ENCODE measurements at regions not wholly inside any gene's neighbourhood (a gene's known extent, or its start where the extent isn't known, plus 50 kb on each side); places are given as distances from the start of the nearest gene placed in this dataset.
"Not testable (repeated sequence)": the region's sequence is repeated elsewhere in the genome, so short reads cannot be mapped to it uniquely, and the experiment has no call there.

DNA sequence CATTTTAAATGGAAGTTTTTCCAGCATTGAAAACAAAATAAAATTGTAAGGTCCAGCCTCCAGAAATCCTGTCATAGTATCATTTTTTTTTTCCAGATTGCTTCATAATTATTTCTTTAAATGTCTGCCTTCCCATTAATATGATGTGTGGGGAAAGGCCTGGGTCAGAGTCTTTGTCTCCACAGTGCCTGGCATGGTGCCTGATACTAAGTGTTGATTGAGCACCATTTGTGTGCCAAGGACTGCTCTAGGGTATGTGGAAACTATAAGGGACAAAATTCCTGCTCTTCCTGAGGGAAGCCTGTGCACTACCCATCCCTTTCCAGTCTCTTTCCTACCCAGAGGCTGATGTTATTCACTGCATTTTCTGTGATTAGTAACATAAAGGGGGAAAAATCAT, 53.1 kb upstream of the BEND4 start:
- H3K27ac Mint-ChIP-seq = no peak overlapping the region

DNA sequence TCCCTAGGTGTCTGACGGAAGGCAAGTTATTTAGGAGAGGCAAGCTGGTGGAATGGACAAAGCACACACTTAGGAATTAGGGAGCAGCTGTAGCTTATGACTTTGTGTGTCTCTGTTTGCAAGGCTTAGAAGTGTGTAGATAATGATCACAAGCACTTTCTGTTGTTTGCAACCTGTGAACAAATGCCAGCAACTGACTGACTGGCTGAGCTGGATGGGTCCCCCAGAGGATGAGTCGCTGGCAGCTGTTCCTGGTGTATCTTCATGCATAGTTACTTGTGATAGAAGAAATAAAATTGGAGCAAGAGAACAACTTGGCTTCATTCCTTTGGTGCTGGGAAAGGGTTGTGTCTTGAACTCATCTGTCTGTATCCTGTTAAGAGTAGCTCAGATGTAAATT, 64.2 kb upstream of the BEND4 start:
- no peaks in the 10 kb centered on the region for H3K9me3 Mint-ChIP-seq
- no peak for DNase-seq

More for the DNA sequence above, 53.1 kb upstream of the BEND4 start:
- DNase-seq = no peak
- intact Hi-C loops (cut with micrococcal nuclease) = no loop called here
- no peak overlapping the region for H3K4me3 Mint-ChIP-seq
- no peaks in the 10 kb centered on the region for H3K9me3 Mint-ChIP-seq
- no peaks in the 10 kb centered on the region for H3K27me3 Mint-ChIP-seq
- no peaks in the 10 kb centered on the region for H3K4me1 Mint-ChIP-seq
- H3K36me3 Mint-ChIP-seq (ENCODE audit: low read depth) = no peaks in the 10 kb centered on the region

DNA sequence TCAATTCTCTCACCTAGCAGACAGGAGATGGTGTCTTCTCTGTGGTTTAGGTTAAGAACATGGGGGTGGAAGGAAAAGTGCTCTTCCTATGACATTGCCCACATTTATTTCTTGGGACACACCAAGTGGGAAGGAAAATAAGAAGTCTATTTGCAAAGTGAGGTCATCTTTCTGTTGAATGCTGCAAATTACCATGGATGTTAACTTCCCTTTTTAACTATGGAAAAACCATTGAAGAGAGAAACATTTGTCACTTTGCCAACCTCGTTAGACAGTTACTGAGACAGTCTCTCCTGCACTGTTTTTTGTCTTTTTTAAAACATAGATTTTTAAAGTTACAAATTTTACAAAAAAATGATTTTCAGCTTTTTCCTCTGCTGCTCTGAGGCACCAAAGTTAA, 72.8 kb upstream of the BEND4 start:
- Mint-ChIP-seq H3K4me1 (no peaks in the 10 kb centered on the region), H3K27ac (no peak overlapping the region), H3K9me3 (no peaks in the 10 kb centered on the region), H3K4me3 (no peak overlapping the region), H3K27me3 (no peaks in the 10 kb centered on the region), H3K36me3 (ENCODE audit: low read depth) (no peaks in the 10 kb centered on the region)
- no peak for DNase-seq
- intact Hi-C loops (cut with micrococcal nuclease) = no loop called here

More for the DNA sequence above, 64.2 kb upstream of the BEND4 start:
- Mint-ChIP-seq H3K4me1 (no peaks in the 10 kb centered on the region), H3K36me3 (ENCODE audit: low read depth) (no peaks in the 10 kb centered on the region), H3K27ac (no peak overlapping the region), H3K27me3 (peaks cover 2% of the 10 kb centered on the region), H3K4me3 (no peak overlapping the region)
- intact Hi-C loops (cut with micrococcal nuclease) = no loop called here

- DNase-seq = no peak
- no peaks in the 10 kb centered on the region for H3K36me3 Mint-ChIP-seq (ENCODE audit: low read depth)
Measured at GRCh38 chr4:42234817-42235216, 82.4 kb upstream of the BEND4 start.

DNA sequence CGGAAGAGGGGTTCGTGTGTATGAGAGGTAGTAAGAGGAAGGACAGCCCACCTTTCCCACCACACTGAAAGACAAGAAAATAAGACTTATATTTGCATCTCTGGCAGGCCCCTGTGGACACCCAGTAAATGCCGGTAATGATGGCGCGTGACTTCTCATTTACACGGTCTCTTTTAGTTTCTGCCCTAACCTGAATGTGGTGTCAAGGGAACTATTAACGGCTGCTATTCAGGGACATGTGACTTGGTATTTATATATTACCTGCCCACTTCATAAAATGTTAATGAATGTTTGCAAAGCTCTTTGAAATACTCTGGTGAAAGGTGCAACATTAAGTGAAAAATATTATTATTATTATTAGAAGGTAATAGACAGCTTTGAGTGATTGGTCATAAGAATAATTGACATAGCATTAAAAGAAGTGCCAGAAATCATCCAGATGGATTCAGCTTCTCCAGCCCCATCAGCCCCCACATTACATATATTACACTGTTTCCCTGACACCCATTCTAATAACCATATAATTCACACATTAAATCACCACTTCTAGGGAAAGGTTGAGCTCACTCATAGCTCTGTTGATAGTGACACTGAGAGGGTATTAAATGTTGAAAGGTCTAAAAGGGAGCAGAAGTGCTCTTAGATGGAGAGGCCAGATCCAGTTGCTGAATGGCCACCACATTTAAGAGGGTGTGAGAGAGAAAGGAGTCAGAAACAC, 83.0 kb upstream of the BEND4 start:
- Mint-ChIP-seq H3K27me3 (no peaks in the 10 kb centered on the region), H3K4me3 (no peak overlapping the region), H3K27ac (no peak overlapping the region), H3K4me1 (no peaks in the 10 kb centered on the region), H3K36me3 (ENCODE audit: low read depth) (no peaks in the 10 kb centered on the region), H3K9me3 (no peaks in the 10 kb centered on the region)
- intact Hi-C loops (cut with micrococcal nuclease) = no loop called here
- DNase-seq = no peak

More at GRCh38 chr4:42234817-42235216, 82.4 kb upstream of the BEND4 start:
- Mint-ChIP-seq H3K9me3 (no peaks in the 10 kb centered on the region), H3K4me3 (no peak overlapping the region), H3K27ac (no peak overlapping the region), H3K27me3 (no peaks in the 10 kb centered on the region), H3K4me1 (no peaks in the 10 kb centered on the region)
- intact Hi-C loops (cut with micrococcal nuclease) = no loop called here

DNA sequence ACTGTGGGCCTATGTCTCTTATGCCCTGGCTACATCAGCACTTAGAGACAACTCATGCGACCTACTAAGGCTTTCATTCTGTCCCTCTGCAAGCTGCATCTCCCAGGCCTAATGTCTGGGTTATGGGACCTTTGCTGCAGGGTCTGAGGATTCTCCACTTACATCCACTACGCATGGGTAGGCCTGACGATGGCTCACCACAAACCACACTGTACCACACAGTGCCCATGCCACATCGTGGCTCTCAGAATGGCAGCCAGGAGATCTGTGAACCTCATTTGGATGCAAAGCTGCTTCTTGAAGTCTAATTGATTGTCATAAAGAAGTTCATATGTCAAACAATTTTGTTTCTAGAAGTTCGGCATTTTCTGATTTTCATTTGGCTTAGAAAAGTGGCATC, 84.6 kb upstream of the BEND4 start:
- Mint-ChIP-seq H3K9me3 (no peaks in the 10 kb centered on the region), H3K4me1 (no peaks in the 10 kb centered on the region), H3K27ac (no peak overlapping the region), H3K36me3 (ENCODE audit: low read depth) (no peaks in the 10 kb centered on the region), H3K4me3 (no peak overlapping the region), H3K27me3 (no peaks in the 10 kb centered on the region)
- intact Hi-C loops (cut with micrococcal nuclease) = no loop called here
- DNase-seq = no peak

- Mint-ChIP-seq H3K27me3 (no peaks in the 10 kb centered on the region), H3K9me3 (no peaks in the 10 kb centered on the region), H3K27ac (no peak overlapping the region), H3K36me3 (ENCODE audit: low read depth) (no peaks in the 10 kb centered on the region), H3K4me1 (no peaks in the 10 kb centered on the region), H3K4me3 (no peak overlapping the region)
- intact Hi-C loops (cut with micrococcal nuclease) = no loop called here
- DNase-seq = no peak
Measured at GRCh38 chr4:42237451-42237850, 85.0 kb upstream of the BEND4 start.

DNA sequence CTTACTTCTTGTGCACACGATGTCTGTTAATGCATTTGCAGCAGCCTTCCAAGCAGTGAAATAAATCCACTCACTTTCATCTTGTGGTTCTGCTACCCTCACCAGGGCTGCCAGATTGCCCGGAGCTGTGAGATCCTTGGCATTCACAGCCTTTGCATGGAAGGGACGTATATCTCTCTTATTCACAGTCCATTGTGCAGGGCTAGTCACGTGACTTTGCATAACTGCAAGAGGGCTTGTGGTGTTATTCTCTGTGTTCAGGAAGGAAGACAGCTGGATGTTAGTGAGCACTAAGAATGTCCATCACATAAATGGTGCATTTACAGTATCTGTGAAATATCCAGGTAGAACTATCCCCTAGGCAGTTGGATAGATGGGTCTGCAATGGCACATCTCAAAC, 96.5 kb upstream of the BEND4 start:
- Mint-ChIP-seq H3K27ac (no peak overlapping the region), H3K9me3 (no peaks in the 10 kb centered on the region), H3K4me1 (no peaks in the 10 kb centered on the region), H3K4me3 (no peak overlapping the region), H3K27me3 (no peaks in the 10 kb centered on the region), H3K36me3 (ENCODE audit: low read depth) (no peaks in the 10 kb centered on the region)
- no peak for DNase-seq
- intact Hi-C loops (cut with micrococcal nuclease) = no loop called here

- no peaks in the 10 kb centered on the region for H3K9me3 Mint-ChIP-seq
- no peaks in the 10 kb centered on the region for H3K27me3 Mint-ChIP-seq
- no peak overlapping the region for H3K27ac Mint-ChIP-seq
- intact Hi-C loops (cut with micrococcal nuclease) = no loop called here
- H3K4me3 Mint-ChIP-seq = no peak overlapping the region
- no peaks in the 10 kb centered on the region for H3K36me3 Mint-ChIP-seq (ENCODE audit: low read depth)
- no peaks in the 10 kb centered on the region for H3K4me1 Mint-ChIP-seq
- DNase-seq = no peak
Measured at GRCh38 chr4:42252315-42252714, 99.9 kb upstream of the BEND4 start.

- H3K9me3 Mint-ChIP-seq; intact Hi-C loops (cut with micrococcal nuclease); H3K36me3 Mint-ChIP-seq (ENCODE audit: low read depth); H3K27ac Mint-ChIP-seq; H3K4me3 Mint-ChIP-seq; H3K4me1 Mint-ChIP-seq; H3K27me3 Mint-ChIP-seq; DNase-seq: not testable (repeated sequence)
Measured at GRCh38 chr4:42257645-42258044, 105.2 kb upstream of the BEND4 start.

- no peak for DNase-seq
- Mint-ChIP-seq H3K9me3 (no peaks in the 10 kb centered on the region), H3K4me3 (no peak overlapping the region), H3K27ac (no peak overlapping the region), H3K36me3 (ENCODE audit: low read depth) (no peaks in the 10 kb centered on the region), H3K4me1 (no peaks in the 10 kb centered on the region), H3K27me3 (no peaks in the 10 kb centered on the region)
- intact Hi-C loops (cut with micrococcal nuclease) = no loop called here
Measured at GRCh38 chr4:42262701-42263490, 110.4 kb upstream of the BEND4 start.

- intact Hi-C loops (cut with micrococcal nuclease) = no loop called here
- no peak for DNase-seq
- H3K4me3 Mint-ChIP-seq = no peak overlapping the region
- H3K36me3 Mint-ChIP-seq (ENCODE audit: low read depth) = no peaks in the 10 kb centered on the region
- no peaks in the 10 kb centered on the region for H3K4me1 Mint-ChIP-seq
- H3K27me3 Mint-ChIP-seq = no peaks in the 10 kb centered on the region
- H3K27ac Mint-ChIP-seq = no peak overlapping the region
- no peaks in the 10 kb centered on the region for H3K9me3 Mint-ChIP-seq
Measured at GRCh38 chr4:42265782-42266602, 113.5 kb upstream of the BEND4 start.

- Mint-ChIP-seq H3K27me3 (no peaks in the 10 kb centered on the region), H3K9me3 (no peaks in the 10 kb centered on the region), H3K36me3 (ENCODE audit: low read depth) (no peaks in the 10 kb centered on the region), H3K4me1 (no peaks in the 10 kb centered on the region), H3K27ac (no peak overlapping the region), H3K4me3 (no peak overlapping the region)
- intact Hi-C loops (cut with micrococcal nuclease) = no loop called here
- DNase-seq = no peak
Measured at GRCh38 chr4:42267724-42268123, 115.3 kb upstream of the BEND4 start.

DNA sequence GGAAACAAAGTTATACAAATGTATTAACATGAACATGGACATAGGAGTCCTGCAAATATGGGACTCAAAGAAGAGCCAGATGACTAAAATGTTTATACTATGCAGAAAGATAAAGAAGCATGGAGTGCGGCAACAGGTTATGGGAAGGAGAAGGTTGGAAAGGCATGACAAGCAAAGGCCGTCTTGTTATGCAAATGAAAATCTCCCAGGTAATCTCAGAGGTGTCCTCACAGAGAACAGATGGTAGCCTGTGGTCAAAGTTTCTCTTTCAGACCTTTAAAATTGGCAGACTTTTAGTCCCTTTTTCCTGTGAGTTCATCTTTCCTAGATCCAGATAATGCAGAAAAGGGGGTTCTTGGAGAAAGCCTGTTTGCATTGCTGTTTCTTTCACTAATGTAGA, 116.4 kb upstream of the BEND4 start:
- Mint-ChIP-seq H3K4me1 (no peaks in the 10 kb centered on the region), H3K9me3 (no peaks in the 10 kb centered on the region), H3K27ac (no peak overlapping the region), H3K36me3 (ENCODE audit: low read depth) (no peaks in the 10 kb centered on the region), H3K27me3 (no peaks in the 10 kb centered on the region), H3K4me3 (no peak overlapping the region)
- DNase-seq = no peak
- intact Hi-C loops (cut with micrococcal nuclease) = no loop called here
